CD4-positive, alpha-beta T cell treated with Interleukin-6 for 4 hours (primary cell): ENCODE measurements at regions not wholly inside any gene's neighbourhood (a gene's known extent, or its start where the extent isn't known, plus 50 kb on each side); places are given as distances from the start of the nearest gene placed in this dataset.

Experiments
- DNase-seq: peaks from one replicate; pipeline ENCODE4 v3.0.0-alpha.2; 2020; ENCODE audit warnings: mixed read lengths

DNA sequence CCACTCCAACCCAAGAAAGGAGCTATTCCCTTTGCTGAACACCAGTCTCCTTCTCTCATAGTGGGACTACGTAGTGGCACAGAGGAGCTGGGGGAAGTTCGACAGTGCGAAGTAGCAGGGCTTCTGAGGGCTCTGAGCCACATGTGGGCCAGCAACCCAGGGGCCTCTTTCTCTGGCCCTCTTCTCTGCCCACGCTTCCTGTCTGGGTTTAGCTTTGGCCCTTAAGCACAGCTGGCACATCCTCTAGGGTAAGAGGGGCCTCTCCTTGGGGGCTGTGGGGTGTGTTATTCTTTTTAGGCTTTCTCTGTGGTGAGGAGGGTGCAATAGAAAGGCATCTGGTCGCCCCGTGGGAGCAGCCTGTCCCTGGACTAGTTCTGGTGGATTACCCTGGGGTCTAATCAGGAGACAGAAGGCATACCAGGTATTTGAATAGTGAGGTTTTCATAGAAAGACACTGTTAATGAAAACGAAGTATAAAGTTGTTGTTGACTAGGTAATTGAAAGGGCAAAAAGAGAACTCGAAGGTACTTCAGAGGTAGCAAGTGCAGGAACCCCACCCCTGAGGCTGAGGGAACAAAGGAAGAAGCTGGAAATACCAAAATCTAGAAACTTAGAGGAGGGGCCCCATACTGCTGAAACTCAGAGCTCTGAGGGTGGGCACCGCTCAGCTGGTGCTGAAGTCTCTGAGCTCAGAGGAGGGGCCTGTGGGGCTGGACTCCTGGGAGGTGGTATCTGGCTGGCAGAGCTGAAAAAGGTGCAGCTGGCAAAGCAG is 151.9 kb upstream of the RPS6KA3 start:
- peak; percentile 12 for DNase-seq

GRCh38 chrX:20414762-20415445 is 148.2 kb upstream of the RPS6KA3 start:
- peak; percentile 15 for DNase-seq

DNA sequence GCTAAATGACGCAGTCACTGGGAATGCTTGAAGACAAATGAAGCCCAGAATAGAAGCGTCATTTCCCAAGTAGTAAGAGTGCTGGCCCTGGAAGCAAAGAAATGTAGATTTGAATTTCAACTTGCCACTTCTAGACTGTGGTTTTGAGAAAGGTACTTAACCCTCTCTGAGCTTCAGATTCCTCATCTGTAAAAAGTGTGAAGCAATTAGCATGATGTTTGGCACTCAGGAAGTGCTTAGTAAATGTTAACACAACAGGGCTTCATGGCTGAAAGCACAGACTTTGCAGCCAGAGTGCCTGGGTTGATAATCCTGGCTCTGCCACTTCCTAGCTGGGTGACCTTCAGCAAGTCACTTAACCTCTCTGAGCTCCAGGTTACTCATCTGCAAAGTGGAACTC is 147.4 kb upstream of the RPS6KA3 start:
- DNase-seq = peak; percentile 30

GRCh38 chrX:20412871-20413486 is 146.3 kb upstream of the RPS6KA3 start:
- DNase-seq = peak; percentile 76

GRCh38 chrX:20410540-20410939 is 143.8 kb upstream of the RPS6KA3 start:
- no peak for DNase-seq

DNA sequence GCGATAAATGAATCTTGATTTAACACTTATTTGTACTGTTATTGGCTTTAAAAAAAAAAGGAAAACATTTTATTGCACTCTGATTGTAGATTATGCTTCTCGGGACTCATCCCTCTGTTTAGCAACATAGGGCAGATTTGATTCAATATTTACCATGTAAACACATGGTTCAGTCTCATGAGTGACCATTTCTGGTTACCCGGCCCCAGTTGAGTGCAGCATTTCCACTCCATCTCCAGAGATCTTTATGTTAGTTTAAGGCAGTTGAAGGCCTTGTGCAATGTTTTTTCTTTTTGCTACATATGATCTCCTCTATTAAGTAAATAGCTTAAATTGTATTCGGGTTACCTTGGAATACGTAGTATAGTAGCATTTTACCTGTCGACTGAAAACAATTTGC is 143.3 kb upstream of the RPS6KA3 start:
- no peak for DNase-seq

- DNase-seq = no peak
Measured at GRCh38 chrX:20402956-20403355, 136.2 kb upstream of the RPS6KA3 start.

DNA sequence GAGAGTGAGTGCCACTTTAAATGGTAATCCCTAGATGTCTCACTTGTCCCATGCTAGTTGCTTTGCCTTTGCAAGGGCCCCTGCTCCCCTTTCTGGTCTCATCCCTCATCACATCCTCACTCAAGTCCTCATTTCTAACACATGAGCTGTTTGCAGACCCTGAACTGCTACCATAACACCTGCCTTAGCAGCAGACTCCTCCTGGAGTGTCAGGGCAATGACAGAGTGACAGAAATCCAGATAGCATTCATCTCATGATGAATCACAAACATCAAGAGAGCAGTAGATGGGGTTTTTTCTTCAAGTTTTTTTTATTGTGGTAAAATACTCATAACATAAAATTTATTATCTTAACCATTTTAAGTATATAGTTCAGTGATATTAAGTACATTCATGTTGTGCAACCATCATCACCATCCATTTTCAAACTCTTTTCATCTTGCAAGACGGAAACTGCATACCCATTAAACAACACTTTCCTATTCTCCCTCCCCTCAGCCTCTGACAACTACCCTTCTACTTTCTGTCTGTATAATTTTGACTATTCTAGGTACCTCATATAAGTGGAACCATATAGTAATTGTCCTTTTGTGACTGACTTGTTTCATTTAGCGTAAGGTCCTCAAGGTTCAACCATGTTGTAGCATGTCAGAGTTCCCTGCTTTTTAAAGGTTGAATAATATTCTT is 133.2 kb upstream of the RPS6KA3 start:
- no peak for DNase-seq

GRCh38 chrX:20397587-20397986 is 130.9 kb upstream of the RPS6KA3 start:
- no peak for DNase-seq

DNA sequence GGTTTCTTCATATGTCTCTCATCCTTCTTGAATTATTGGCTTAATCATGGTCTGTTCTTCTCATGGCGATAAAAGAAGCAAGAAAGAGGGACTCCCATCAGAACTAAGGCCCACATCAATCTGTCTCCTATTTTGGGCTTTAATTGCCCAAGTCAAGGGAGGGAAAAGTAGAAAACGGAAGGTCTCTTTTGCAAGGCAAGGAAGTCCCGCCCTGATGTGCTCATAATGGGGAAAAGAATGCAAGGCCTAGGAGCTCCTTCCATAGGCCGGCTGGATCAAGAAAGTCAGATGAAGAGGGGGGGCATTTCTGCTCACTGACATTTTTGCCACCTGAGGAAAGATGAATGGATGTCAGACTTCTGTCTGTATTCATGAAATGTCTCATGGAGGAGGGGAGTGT is 127.7 kb upstream of the RPS6KA3 start:
- no peak for DNase-seq

- no peak for DNase-seq
Measured at GRCh38 chrX:20393944-20394343, 127.2 kb upstream of the RPS6KA3 start.

DNA sequence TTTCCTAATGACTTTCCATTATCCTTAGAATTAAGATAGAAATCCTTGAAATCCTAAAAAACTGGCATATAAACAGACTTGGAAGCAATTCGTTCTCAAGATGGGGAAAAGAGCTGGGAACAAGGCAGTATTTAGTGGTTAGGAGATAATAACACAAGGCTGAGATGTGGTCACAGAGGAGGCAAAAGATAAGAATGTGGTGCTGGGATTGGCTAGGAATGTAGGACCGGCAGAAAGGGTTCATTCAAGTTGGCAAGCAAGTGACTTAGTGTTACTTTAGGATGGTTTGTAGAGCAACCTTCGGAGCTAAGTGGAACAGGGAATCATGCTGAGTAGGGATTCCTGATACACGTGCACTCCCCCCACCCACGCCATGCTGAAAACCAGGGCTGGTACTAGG is 121.9 kb upstream of the RPS6KA3 start:
- DNase-seq = no peak

DNA sequence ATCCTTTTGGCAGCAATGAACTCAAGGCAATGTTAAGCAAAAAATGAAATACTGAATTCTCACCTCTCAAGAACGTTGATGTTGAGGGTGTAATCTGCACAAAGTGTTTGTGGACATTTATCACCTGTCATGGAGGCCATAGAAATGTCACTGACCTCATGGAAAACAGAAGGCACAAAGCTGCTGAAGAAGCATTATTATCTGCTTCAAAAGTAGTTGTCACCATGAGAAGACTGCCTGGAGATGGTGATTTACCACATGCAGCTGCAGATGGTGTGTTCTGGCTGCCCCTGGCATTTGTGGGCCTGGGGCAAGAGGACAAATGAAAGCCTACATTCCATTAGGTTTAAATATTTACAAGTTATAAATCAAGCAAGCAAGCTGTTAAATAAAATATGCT is 116.8 kb upstream of the RPS6KA3 start:
- no peak for DNase-seq

- DNase-seq = peak; percentile 42
Measured at GRCh38 chrX:20382518-20383297, 116.0 kb upstream of the RPS6KA3 start.

GRCh38 chrX:20382082-20382481 is 115.4 kb upstream of the RPS6KA3 start:
- no peak for DNase-seq

GRCh38 chrX:20378233-20378920 is 111.7 kb upstream of the RPS6KA3 start:
- peak; percentile 22 for DNase-seq

GRCh38 chrX:20374900-20375438 is 108.3 kb upstream of the RPS6KA3 start:
- DNase-seq = no peak

- no peak for DNase-seq
Measured at GRCh38 chrX:20374450-20374849, 107.7 kb upstream of the RPS6KA3 start.

DNA sequence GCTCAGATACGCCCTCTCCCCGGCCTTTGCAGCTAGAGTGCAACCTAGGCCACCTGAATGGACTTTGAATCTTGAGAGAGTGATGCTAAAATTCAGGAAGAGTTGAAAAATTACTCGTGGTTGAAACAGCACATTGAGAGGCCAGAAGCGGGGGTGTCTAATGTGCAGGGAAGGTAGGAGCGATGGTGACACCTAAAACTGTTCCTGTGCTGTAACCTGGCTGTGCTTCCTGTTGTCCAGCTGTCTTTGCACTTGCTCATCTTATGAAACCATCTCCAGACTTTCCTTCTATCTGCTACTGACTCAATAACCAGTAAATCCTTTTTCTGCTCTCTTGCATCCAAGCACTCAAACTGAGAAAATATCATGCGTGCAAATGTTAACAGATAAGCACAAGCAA is 106.4 kb upstream of the RPS6KA3 start:
- no peak for DNase-seq

- no peak for DNase-seq
Measured at GRCh38 chrX:20372533-20372932, 105.8 kb upstream of the RPS6KA3 start.

DNA sequence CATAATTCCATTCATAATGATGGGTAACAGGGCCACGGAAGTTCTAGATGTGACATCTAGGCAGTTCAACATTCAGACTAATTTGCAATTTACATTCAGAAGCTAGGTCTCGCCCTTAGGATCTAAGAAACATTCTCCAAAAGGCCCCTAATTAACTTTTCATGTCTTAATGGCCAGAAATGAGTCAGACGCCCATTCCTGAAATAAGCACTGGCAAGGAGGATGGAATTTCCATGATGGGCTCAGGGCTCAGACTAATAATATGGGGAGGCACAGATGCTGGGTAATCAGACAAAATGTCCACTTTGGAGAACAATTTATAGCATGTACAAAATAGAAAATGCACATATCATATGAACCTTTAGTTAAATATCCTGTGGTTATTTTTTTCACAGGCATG is 102.8 kb upstream of the RPS6KA3 start:
- DNase-seq = no peak

GRCh38 chrX:20364238-20364637 is 97.5 kb upstream of the RPS6KA3 start:
- DNase-seq = no peak
